Keratinocyte (primary cell): ENCODE measurements at regions not wholly inside any gene's neighbourhood (a gene's known extent, or its start where the extent isn't known, plus 50 kb on each side); places are given as distances from the start of the nearest gene placed in this dataset.

Experiments
- DNase-seq: peaks from one replicate; pipeline ENCODE4 v3.0.0-alpha.2; 2011; ENCODE audit warnings: low read depth, missing footprints, low spot score
- FAIRE-seq: peaks from 2 replicates; lab custom pipeline; 2011; peaks lifted over from hg19 to GRCh38; lab: Jason Lieb, UNC
- H2AFZ ChIP-seq: 2 replicates; pipeline ENCODE4 v1.6.0; 2012; ENCODE audit warnings: low read length, control low read depth, inconsistent platforms; ENCODE audit not compliant: control insufficient read depth
- H3K27ac ChIP-seq: 2 replicates; pipeline ENCODE4 v1.5.1; 2011; ENCODE audit warnings: low read length; ENCODE audit not compliant: control insufficient read depth, insufficient read depth
- H3K27me3 ChIP-seq: 3 replicates; pipeline ENCODE4 v1.6.0; 2011; ENCODE audit warnings: low read length; ENCODE audit not compliant: control insufficient read depth, insufficient read depth; ENCODE audit errors: extremely low read depth
- H3K36me3 ChIP-seq, 2 experiments: 2 replicates in 1 of 2; 3 replicates in 1 of 2; pipeline ENCODE4 v1.5.1; 2011; ENCODE audit warnings: low read length in 2 of 2, mild to moderate bottlenecking in 1 of 2; ENCODE audit not compliant: control insufficient read depth in 2 of 2, insufficient read depth in 2 of 2; ENCODE audit errors: extremely low read depth in 1 of 2
- H3K4me1 ChIP-seq: 3 replicates; pipeline ENCODE4 v1.5.1; 2011; ENCODE audit warnings: low read length; ENCODE audit not compliant: control insufficient read depth, insufficient read depth; ENCODE audit errors: extremely low read depth
- H3K4me2 ChIP-seq: 3 replicates; pipeline ENCODE4 v1.6.0; 2011; ENCODE audit warnings: low read depth, low read length; ENCODE audit not compliant: control insufficient read depth, insufficient read depth; ENCODE audit errors: extremely low read depth
- H3K4me3 ChIP-seq, 3 experiments: fragments of 200-600 bp in 1 of 3; sonication (generic) in 1 of 3; 2 replicates in 2 of 3; 3 replicates in 1 of 3; pipeline ENCODE4 v1.5.1; 2011 to 2016; ENCODE audit warnings: low read length in 3 of 3, mild to moderate bottlenecking in 3 of 3, control low read depth in 2 of 3, inconsistent platforms in 1 of 3, low read depth in 1 of 3, mixed read lengths in 1 of 3, mixed run types in 1 of 3, moderate library complexity in 1 of 3; ENCODE audit not compliant: control insufficient read depth in 2 of 3, insufficient read depth in 2 of 3; ENCODE audit errors: extremely low read depth in 1 of 3
- H3K79me2 ChIP-seq: 2 replicates; pipeline ENCODE4 v1.6.0; 2012; ENCODE audit warnings: low read length; ENCODE audit not compliant: control insufficient read depth, insufficient read depth
- H3K9ac ChIP-seq: 3 replicates; pipeline ENCODE4 v1.6.0; 2011; ENCODE audit warnings: low read length; ENCODE audit not compliant: control insufficient read depth, insufficient read depth; ENCODE audit errors: extremely low read depth
- H3K9me1 ChIP-seq: 3 replicates; pipeline ENCODE4 v1.6.0; 2011; ENCODE audit warnings: low read length; ENCODE audit not compliant: control insufficient read depth, insufficient read depth; ENCODE audit errors: extremely low read depth
- H3K9me3 ChIP-seq: 2 replicates; pipeline ENCODE4 v1.5.1; 2012; ENCODE audit warnings: low read depth, low read length; ENCODE audit not compliant: control insufficient read depth
- H4K20me1 ChIP-seq: 3 replicates; pipeline ENCODE4 v1.6.0; 2011; ENCODE audit warnings: low read length; ENCODE audit not compliant: control insufficient read depth, insufficient read depth; ENCODE audit errors: extremely low read depth
- CTCF ChIP-seq, 3 experiments: IDR thresholded peaks in 1 of 3; conservative IDR thresholded peaks in 1 of 3; optimal IDR thresholded peaks in 1 of 3; 2 replicates in 2 of 3; 3 replicates in 1 of 3; pipeline versions ENCODE3 to v1.5.1; 2011; ENCODE audit warnings: low read length in 3 of 3, mild to moderate bottlenecking in 3 of 3, moderate library complexity in 2 of 3, control low read depth in 1 of 3, inconsistent platforms in 1 of 3; ENCODE audit not compliant: insufficient read depth in 2 of 3; ENCODE audit errors: extremely low read depth in 1 of 3
- EZH2 ChIP-seq: IDR thresholded peaks from one replicate; pipeline ENCODE4 v1.6.1; 2012; ENCODE audit warnings: inconsistent platforms, mild to moderate bottlenecking, low read length, moderate library complexity
- dilution Hi-C: fragments of 300-500 bp; cut with MboI; formaldehyde crosslinking; loops from one replicate; pipeline ENCODE4 v1.7.0; 2020; ENCODE audit warnings: low sequenced_read_pairs; ENCODE audit not compliant: extremely low pct_ligation_motif_present

GRCh38 chr4:141499261-141499853 is 137.0 kb upstream of the IL15 start:
- Histone ChIP-seq H2AFZ (no peak overlapping the region), H3K9me1 (no peaks in the 10 kb centered on the region), H4K20me1 (no peaks in the 10 kb centered on the region), H3K36me3 (no peaks in the 10 kb centered on the region), H3K27me3 (no peaks in the 10 kb centered on the region), H3K9me3 (no peaks in the 10 kb centered on the region), H3K4me3 (no peak overlapping the region), H3K27ac (no peak overlapping the region), H3K4me1 (no peaks in the 10 kb centered on the region), H3K4me2 (no peak overlapping the region), H3K79me2 (no peaks in the 10 kb centered on the region), H3K9ac (no peak overlapping the region)
- dilution Hi-C loops = no loop called here
- FAIRE-seq (no peak), DNase-seq (no peak)
- TF ChIP-seq CTCF (optimal IDR thresholded peaks at IDR 0.05 in 1 of 3, IDR thresholded peaks at IDR 0.05 in 1 of 3, conservative IDR thresholded peaks at IDR 0.05 in 1 of 3; ENCODE audit: extremely low read depth in 1 of 3, insufficient read depth in 2 of 3, low read length in 3 of 3) (no peak), EZH2 (no peak)

- H4K20me1 ChIP-seq = no peaks in the 10 kb centered on the region
- no peaks in the 10 kb centered on the region for H3K27me3 ChIP-seq
- H3K4me3 ChIP-seq = no peak overlapping the region
- no peak overlapping the region for H3K4me2 ChIP-seq
- H3K9me3 ChIP-seq = no peaks in the 10 kb centered on the region
- no peak for TF ChIP-seq EZH2
- TF ChIP-seq CTCF (optimal IDR thresholded peaks at IDR 0.05 in 1 of 3, IDR thresholded peaks at IDR 0.05 in 1 of 3, conservative IDR thresholded peaks at IDR 0.05 in 1 of 3; ENCODE audit: extremely low read depth in 1 of 3, insufficient read depth in 2 of 3, low read length in 3 of 3) = no peak
- no peak overlapping the region for H2AFZ ChIP-seq
- H3K9ac ChIP-seq = no peak overlapping the region
- H3K36me3 ChIP-seq = no peaks in the 10 kb centered on the region
- no peak for DNase-seq
- no peak for FAIRE-seq
- dilution Hi-C loops = no loop called here
- H3K79me2 ChIP-seq = no peaks in the 10 kb centered on the region
- no peaks in the 10 kb centered on the region for H3K4me1 ChIP-seq
- no peaks in the 10 kb centered on the region for H3K9me1 ChIP-seq
- H3K27ac ChIP-seq = no peak overlapping the region
Observed at GRCh38 chr4:141501395-141501794, 135.0 kb upstream of the IL15 start.
